ENCODE measurements at regions not wholly inside any gene's neighbourhood (a gene's known extent, or its start where the extent isn't known, plus 50 kb on each side); places are given as distances from the start of the nearest gene placed in this dataset.
"Not testable (repeated sequence)": the region's sequence is repeated elsewhere in the genome, so short reads cannot be mapped to it uniquely, and the experiment has no call there.

- DNase-seq, result no peak
Observed at GRCh38 chr2:187774551-187775071, 220.4 kb upstream of the TFPI start.

GRCh38 chr2:187775196-187775595, 221.0 kb upstream of the TFPI start:
- no peaks in the 10 kb centered on the region for H3K9me3 ChIP-seq
- no peak for DNase-seq
- 77 to 79% methylated on average over 2 of the region's 2 CpGs for WGBS, 2 donors

More at GRCh38 chr2:187774551-187775071, 220.4 kb upstream of the TFPI start:
- Histone ChIP-seq H3K27ac (no peak overlapping the region), H3K36me3 (ENCODE audit: low read depth, missing control alignments) (no peaks in the 10 kb centered on the region), H3K4me3 (no peak overlapping the region), H3K27me3 (no peaks in the 10 kb centered on the region), H3K9me3 (no peaks in the 10 kb centered on the region), H3K4me1 (no peaks in the 10 kb centered on the region)
- intact Hi-C loops (cut with DNase I; ENCODE audit: low total_unique reads), result no loop called here
- WGBS, 2 donors, result 90 to 94% methylated on average over 1 of the region's 1 CpG
- TF ChIP-seq POLR2A (IDR thresholded peaks at IDR 0.05) (no peak), CTCF (IDR thresholded peaks at IDR 0.05) (no peak)

DNA sequence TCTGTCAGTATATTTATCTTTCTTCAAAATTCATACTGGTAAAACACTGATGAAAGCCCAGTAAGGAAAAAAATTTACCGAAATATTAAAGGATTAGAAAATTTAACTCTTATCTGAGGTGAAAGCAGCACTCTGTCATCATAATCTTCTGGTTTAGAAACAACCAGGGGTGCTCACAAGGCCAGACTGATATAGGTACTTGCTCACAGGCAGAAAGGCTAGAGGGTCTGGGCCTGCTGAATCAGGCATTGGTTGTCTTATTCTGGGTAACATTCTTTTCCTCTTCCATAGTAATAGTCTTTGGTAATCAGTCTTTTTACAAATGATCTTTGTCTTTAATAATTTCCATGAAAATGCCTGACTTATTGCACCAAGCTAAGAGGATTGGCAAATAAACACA, 221.4 kb upstream of the TFPI start:
- Histone ChIP-seq H3K9me3 (no peaks in the 10 kb centered on the region), H3K4me3 (no peak overlapping the region), H3K4me1 (no peaks in the 10 kb centered on the region), H3K36me3 (ENCODE audit: low read depth, missing control alignments) (no peaks in the 10 kb centered on the region), H3K27me3 (no peaks in the 10 kb centered on the region), H3K27ac (no peak overlapping the region)
- WGBS, 2 donors, result 77 to 84% methylated on average over 1 of the region's 1 CpG
- TF ChIP-seq CTCF (IDR thresholded peaks at IDR 0.05) (no peak), POLR2A (IDR thresholded peaks at IDR 0.05) (no peak)
- intact Hi-C loops (cut with DNase I; ENCODE audit: low total_unique reads), result no loop called here
- no peak for DNase-seq

More at GRCh38 chr2:187775196-187775595, 221.0 kb upstream of the TFPI start:
- intact Hi-C loops (cut with DNase I; ENCODE audit: low total_unique reads), result no loop called here
- Histone ChIP-seq H3K36me3 (ENCODE audit: low read depth, missing control alignments) (no peaks in the 10 kb centered on the region), H3K27ac (no peak overlapping the region), H3K4me1 (no peaks in the 10 kb centered on the region), H3K27me3 (no peaks in the 10 kb centered on the region), H3K4me3 (no peak overlapping the region)
- TF ChIP-seq POLR2A (IDR thresholded peaks at IDR 0.05) (no peak), CTCF (IDR thresholded peaks at IDR 0.05) (no peak)

DNA sequence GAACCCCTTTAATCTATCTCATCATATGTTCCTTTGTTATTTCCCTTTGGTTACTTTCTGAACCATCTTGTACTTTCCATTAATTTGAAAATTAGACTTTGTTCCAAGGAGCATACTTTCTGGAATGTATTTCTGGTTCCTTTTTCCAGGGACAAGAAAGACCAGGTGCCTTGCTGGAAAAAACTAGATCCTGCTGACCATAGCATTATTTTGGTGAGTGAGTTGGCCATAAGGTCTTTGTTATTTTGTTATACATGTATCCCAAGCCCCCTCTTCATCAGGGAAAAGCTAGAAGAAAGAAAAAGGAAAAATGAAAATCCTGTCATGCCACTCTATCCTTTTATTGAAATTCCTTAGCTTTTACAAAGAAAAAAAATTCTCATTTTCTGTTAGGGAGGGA, 228.1 kb upstream of the TFPI start:
- H3K36me3 ChIP-seq (ENCODE audit: low read depth, missing control alignments), result no peaks in the 10 kb centered on the region
- no peaks in the 10 kb centered on the region for H3K9me3 ChIP-seq
- DNase-seq, result no peak
- no peak for TF ChIP-seq CTCF (IDR thresholded peaks at IDR 0.05)
- H3K27me3 ChIP-seq, result no peaks in the 10 kb centered on the region
- H3K4me1 ChIP-seq, result no peaks in the 10 kb centered on the region
- intact Hi-C loops (cut with DNase I; ENCODE audit: low total_unique reads), result no loop called here
- H3K27ac ChIP-seq, result no peak overlapping the region
- H3K4me3 ChIP-seq, result no peak overlapping the region

DNA sequence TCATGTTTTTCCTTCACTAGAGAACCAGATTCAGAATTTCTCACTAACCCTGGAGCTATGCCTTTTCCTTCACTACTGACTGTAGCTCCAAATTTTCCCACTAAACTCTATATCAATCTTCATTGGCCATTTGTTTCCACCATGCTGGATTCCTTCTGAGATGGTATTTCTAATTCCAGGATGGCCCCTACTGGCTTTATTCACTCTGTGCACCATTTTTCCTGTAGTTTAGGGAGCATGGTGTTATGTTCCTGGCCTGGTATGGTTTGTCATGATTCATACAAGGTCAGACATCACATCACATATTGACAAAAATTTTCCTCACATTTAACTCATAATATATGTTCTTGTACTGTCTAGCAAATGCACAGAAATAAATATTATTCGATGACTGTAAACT, 229.2 kb upstream of the TFPI start:
- Histone ChIP-seq H3K9me3 (no peaks in the 10 kb centered on the region), H3K4me1 (no peaks in the 10 kb centered on the region), H3K27me3 (no peaks in the 10 kb centered on the region), H3K27ac (no peak overlapping the region), H3K4me3 (no peak overlapping the region), H3K36me3 (ENCODE audit: low read depth, missing control alignments) (no peaks in the 10 kb centered on the region)
- intact Hi-C loops (cut with DNase I; ENCODE audit: low total_unique reads), result no loop called here
- WGBS, 2 donors, result 91 to 97% methylated on average over 1 of the region's 1 CpG
- DNase-seq, result no peak
- no peak for TF ChIP-seq POLR2A (IDR thresholded peaks at IDR 0.05)
- TF ChIP-seq CTCF (IDR thresholded peaks at IDR 0.05), result no peak

- H3K4me3 ChIP-seq; H3K36me3 ChIP-seq (ENCODE audit: low read depth, missing control alignments); intact Hi-C loops (cut with DNase I; ENCODE audit: low total_unique reads): not testable (repeated sequence)
Observed at GRCh38 chr2:187784138-187784537, 229.9 kb upstream of the TFPI start.

More at GRCh38 chr2:187784138-187784537, 229.9 kb upstream of the TFPI start:
- not testable (repeated sequence) for H3K4me1 ChIP-seq, H3K27me3 ChIP-seq, H3K27ac ChIP-seq, DNase-seq, H3K9me3 ChIP-seq
- 52 to 56% methylated on average over 3 of the region's 3 CpGs for WGBS, 2 donors

Data from testis (tissue), 2 donors.